SK-N-SH (cell line): ENCODE measurements at regions not wholly inside any gene's neighbourhood (a gene's known extent, or its start where the extent isn't known, plus 50 kb on each side); places are given as distances from the start of the nearest gene placed in this dataset.

Source experiments
- FOXJ3 ChIP-seq: sonication (generic); formaldehyde crosslinking; IDR thresholded peaks from 2 replicates; pipeline ENCODE4 v1.5.1; 2020; ENCODE audit warnings: mild to moderate bottlenecking, missing genetic modification reagents
- FOXM1 ChIP-seq: IDR thresholded peaks from 2 replicates; pipeline ENCODE4 v1.4.0; 2012; ENCODE audit warnings: low read depth, mild to moderate bottlenecking
- NRF1 ChIP-seq: IDR thresholded peaks from 2 replicates; pipeline ENCODE4 v1.6.1; 2012; ENCODE audit warnings: low read depth, mild to moderate bottlenecking, low read length
- POLR2AphosphoS5 ChIP-seq: IDR thresholded peaks from 2 replicates; pipeline ENCODE4 v1.6.1; 2012; ENCODE audit warnings: low read depth, low read length
- RXRA ChIP-seq: IDR thresholded peaks from 2 replicates; pipeline ENCODE4 v1.4.0; 2012; ENCODE audit warnings: low read depth, mild to moderate bottlenecking, borderline replicate concordance
- TF ChIP-seq, protein P1 (sequence below): IDR thresholded peaks from 2 replicates; pipeline ENCODE4 v1.4.0; 2012; ENCODE audit warnings: low read depth
- TF ChIP-seq, protein P2 (sequence below): fragments of 200-600 bp; sonication (generic); IDR thresholded peaks from 2 replicates; pipeline ENCODE4 v1.6.1; 2017; ENCODE audit warnings: antibody characterized with exemption, mild to moderate bottlenecking, moderate library complexity
- TF ChIP-seq, protein P3 (sequence below): IDR thresholded peaks from 2 replicates; pipeline ENCODE4; 2012
- TF ChIP-seq, protein P4 (sequence below): IDR thresholded peaks from 2 replicates; pipeline ENCODE4 v1.6.1; 2012; ENCODE audit warnings: mild to moderate bottlenecking, low read depth, low read length, moderate library complexity

DNA sequence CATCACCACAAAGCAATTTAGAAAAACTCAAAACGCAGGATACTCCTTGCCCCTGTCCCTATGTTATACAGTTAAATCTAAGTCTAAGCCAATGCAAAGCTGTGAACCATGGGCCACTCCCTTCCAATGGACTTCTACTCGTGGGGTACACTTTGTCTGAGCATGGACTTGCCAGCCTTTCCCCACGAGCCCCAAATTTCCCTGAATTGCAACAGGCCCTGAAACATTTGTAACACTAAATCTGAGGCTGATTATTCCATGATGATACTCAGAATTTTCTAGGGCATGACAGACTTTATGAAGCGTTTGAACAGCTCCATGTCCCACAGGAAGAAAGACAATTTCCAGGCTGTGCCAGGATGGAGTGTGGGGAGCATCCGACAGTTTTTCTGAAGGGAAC is 189.6 kb downstream of the TXNL1 start:
- TF ChIP-seq, protein P1, sequence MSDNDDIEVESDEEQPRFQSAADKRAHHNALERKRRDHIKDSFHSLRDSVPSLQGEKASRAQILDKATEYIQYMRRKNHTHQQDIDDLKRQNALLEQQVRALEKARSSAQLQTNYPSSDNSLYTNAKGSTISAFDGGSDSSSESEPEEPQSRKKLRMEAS = no peak
- TF ChIP-seq RXRA = no peak
- TF ChIP-seq, protein P2, sequence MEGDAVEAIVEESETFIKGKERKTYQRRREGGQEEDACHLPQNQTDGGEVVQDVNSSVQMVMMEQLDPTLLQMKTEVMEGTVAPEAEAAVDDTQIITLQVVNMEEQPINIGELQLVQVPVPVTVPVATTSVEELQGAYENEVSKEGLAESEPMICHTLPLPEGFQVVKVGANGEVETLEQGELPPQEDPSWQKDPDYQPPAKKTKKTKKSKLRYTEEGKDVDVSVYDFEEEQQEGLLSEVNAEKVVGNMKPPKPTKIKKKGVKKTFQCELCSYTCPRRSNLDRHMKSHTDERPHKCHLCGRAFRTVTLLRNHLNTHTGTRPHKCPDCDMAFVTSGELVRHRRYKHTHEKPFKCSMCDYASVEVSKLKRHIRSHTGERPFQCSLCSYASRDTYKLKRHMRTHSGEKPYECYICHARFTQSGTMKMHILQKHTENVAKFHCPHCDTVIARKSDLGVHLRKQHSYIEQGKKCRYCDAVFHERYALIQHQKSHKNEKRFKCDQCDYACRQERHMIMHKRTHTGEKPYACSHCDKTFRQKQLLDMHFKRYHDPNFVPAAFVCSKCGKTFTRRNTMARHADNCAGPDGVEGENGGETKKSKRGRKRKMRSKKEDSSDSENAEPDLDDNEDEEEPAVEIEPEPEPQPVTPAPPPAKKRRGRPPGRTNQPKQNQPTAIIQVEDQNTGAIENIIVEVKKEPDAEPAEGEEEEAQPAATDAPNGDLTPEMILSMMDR = no peak
- no peak for TF ChIP-seq FOXM1
- TF ChIP-seq, protein P3, sequence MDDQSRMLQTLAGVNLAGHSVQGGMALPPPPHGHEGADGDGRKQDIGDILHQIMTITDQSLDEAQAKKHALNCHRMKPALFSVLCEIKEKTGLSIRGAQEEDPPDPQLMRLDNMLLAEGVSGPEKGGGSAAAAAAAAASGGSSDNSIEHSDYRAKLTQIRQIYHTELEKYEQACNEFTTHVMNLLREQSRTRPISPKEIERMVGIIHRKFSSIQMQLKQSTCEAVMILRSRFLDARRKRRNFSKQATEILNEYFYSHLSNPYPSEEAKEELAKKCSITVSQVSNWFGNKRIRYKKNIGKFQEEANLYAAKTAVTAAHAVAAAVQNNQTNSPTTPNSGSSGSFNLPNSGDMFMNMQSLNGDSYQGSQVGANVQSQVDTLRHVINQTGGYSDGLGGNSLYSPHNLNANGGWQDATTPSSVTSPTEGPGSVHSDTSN = no peak
- TF ChIP-seq, protein P4, sequence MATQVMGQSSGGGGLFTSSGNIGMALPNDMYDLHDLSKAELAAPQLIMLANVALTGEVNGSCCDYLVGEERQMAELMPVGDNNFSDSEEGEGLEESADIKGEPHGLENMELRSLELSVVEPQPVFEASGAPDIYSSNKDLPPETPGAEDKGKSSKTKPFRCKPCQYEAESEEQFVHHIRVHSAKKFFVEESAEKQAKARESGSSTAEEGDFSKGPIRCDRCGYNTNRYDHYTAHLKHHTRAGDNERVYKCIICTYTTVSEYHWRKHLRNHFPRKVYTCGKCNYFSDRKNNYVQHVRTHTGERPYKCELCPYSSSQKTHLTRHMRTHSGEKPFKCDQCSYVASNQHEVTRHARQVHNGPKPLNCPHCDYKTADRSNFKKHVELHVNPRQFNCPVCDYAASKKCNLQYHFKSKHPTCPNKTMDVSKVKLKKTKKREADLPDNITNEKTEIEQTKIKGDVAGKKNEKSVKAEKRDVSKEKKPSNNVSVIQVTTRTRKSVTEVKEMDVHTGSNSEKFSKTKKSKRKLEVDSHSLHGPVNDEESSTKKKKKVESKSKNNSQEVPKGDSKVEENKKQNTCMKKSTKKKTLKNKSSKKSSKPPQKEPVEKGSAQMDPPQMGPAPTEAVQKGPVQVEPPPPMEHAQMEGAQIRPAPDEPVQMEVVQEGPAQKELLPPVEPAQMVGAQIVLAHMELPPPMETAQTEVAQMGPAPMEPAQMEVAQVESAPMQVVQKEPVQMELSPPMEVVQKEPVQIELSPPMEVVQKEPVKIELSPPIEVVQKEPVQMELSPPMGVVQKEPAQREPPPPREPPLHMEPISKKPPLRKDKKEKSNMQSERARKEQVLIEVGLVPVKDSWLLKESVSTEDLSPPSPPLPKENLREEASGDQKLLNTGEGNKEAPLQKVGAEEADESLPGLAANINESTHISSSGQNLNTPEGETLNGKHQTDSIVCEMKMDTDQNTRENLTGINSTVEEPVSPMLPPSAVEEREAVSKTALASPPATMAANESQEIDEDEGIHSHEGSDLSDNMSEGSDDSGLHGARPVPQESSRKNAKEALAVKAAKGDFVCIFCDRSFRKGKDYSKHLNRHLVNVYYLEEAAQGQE = no peak
- TF ChIP-seq FOXJ3 (CRISPR knock-in tag) = no peak
- TF ChIP-seq NRF1 = no peak
- TF ChIP-seq POLR2AphosphoS5 = no peak
